ENCODE measurements at regions not wholly inside any gene's neighbourhood (a gene's known extent, or its start where the extent isn't known, plus 50 kb on each side); places are given as distances from the start of the nearest gene placed in this dataset.
A peak's percentile ranks its signal among the peaks of the same experiment; 100 is the strongest.
"Not testable (repeated sequence)": the region's sequence is repeated elsewhere in the genome, so short reads cannot be mapped to it uniquely, and the experiment has no call there.

DNA sequence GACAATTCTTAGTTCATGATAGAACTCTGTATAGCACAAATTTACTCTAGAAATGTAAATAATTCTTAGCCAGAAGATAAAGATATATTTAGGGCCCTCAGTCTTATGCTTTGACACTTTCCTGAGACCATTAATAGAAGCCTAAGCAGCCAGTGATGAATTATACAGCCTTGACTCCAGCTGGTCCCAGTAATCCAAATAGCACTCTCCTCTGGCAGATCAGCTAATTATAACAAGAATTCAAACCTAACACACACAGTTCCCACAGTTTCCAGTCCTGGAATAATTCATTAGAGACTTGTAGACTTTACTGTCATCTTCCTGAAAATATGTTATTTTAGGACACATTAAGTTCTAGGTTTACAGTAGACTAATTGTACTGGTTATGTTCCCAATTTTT, 50.4 kb downstream of the SHOC1 start:
- DNase-seq = no peak

DNA sequence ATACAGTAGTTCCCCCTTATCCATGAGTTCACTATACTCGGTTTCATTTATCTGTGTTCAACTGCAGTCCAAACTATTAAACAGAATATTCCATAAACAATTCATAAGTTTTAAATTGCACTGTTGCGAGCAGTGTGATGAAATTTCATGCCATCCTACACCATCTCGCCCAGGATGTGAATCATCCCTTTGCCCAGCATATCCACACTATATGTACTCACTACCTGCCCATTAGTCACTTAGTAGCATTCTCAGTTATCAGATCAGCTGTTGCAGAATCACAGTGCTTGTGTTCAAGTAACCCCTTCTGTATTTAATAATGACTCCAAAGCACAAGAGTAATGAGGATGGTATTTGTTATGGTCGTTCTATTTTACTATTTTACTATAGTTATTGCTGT, 51.5 kb downstream of the SHOC1 start:
- peak; percentile 47 for DNase-seq

DNA sequence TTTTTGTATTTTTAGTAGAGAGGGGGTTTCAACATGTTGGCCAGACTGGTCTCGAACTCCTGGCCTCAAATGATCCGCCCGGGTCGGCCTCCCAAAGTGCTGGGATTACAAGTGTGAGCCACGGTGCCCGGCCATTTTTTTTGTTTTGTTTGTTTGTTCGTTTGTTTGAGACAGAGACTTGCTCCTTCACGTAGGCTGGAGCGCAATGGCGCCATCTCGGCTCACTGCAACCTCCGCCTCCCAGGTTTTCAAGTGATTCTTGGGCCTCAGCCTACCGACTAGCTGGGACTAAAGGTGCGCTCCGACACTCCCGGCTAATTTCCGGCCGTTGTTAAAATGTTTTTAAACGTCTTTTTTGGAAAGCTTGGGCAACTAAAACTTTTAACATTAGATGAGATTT, 54.0 kb downstream of the SHOC1 start:
- DNase-seq = no peak

DNA sequence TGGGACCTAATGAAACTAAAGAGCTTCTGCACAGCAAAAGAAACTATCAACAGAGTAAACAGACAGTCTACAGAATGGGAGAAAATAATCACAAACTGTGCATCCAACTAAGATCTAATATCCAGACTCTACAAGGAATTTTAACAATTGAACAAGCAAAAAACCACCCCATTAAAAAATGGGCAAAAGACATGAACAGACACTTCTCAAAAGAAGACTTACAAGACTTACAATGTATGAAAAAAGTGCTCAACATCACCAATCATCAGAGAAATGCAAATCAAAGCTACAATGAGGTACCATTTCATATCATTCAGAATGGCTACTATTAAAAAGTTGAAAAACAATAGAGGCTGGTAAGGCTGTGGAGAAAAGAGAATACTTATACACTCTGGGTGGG, 58.0 kb downstream of the SHOC1 start:
- DNase-seq = no peak

DNA sequence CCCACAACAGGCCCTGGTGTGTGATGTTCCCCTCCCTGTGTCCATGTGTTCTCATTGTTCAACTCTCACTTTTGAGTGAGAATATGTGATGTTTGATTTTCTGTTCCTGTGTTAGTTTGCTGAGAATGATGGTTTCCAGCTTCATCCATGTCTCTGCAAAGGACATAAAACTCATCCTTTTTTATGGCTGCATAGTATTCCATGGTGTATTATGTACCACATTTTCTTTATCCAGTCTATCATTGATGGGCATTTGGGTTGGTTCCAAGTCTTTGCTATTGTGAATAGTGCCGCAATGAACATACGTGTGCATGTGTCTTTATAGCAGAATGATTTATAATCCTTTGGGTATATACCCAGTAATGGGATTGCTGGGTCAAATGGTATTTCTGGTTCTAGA, 59.4 kb downstream of the SHOC1 start:
- DNase-seq = not testable (repeated sequence)

DNA sequence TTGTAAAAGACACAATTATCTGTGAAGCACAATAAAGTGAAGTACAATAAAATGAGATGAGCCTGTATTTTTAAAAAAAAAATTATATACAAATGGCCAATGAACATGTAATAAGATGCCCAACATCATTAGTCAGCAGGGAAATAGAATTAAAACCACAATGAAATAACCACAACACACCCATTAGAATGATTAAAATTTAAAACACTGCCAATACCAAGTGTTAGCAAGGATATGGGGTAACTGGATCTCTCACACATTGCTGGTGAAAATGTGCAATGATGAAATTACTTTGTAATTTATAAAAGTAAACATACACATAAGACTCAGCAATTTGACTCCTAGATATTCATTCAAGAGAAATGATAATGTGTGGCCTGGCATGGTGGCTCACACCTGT, 62.8 kb downstream of the SHOC1 start:
- DNase-seq = no peak

DNA sequence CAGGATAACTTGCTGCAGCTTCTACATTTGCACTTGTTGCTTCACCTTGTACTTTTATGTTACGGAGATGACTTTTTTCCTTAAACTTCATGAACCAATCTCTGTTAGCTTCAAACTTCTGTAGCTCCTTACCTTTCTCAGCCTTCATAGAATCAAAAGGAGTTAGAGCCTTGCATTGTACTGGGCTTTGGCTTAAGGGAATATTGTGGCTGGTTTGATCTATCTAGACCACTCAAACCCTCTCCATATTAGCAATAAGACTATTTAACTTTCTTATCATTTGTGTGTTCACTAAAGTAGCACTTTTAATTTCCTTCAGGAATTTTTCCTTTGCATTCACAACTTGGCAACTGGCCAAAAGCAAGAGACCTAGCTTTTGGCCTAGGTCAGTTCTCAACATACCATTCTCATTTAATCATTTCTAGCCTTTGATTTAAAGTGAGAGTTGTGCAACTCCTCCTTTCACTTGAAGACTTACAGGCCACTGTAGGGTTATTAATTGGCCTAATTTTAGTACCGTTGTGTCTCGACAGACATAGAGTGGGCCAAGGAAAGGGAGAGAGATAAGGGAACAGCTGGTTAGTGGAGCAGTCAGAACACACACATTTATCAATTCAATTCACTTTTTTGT, 63.7 kb downstream of the SHOC1 start:
- DNase-seq = no peak

DNA sequence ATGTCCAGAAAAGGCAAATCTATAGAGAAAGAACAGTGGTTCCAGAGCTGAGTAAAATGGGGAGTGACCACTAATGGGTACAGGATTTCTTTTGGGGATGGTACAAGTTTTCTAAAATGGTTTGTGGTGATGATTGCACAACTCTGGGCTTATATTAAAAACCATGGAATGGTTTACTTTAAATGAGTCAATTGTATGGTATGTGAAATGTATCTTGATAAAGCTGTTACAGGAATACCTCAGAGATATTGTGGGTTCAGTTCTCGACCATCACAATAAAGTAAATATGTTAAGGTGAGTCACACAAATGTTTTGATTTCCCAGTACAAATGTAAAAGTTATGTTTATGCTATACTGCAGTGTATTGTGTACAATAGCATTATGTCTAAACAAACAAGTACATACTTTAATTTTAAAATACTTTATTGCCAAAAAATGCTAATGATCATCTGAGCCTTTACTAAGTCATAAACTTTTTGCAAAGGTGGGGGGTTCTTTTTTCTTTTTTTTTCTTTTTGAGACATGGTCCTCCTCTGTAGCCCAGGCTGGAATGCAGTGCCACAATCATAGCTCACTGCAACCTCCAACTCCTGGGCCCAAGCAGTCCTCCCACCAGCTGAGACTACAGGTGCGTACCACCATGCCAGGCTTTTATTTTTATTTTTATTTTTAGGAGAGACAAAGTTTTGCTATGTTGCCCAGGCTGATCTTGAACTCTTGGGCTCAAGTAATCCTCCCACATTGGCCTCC, 65.9 kb downstream of the SHOC1 start:
- peak; percentile 59 for DNase-seq

DNA sequence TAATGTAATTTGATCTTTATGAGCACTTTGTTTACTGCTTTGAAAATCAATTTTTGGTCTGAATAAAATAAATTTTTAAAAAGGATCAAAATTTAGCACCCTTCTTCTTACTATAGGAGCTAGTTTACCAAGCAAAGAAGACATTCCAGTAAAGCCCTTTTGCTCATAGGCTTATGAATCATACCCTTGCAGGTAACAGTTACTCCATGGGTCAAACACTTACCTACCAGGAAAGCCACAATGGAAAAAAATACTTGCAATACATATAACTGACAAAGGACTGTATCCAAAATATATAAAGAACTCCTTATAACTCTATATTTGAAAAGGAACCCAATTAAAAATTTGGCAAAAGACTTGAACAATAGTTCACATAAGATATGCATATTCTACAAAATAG, 66.6 kb downstream of the SHOC1 start:
- DNase-seq = no peak

DNA sequence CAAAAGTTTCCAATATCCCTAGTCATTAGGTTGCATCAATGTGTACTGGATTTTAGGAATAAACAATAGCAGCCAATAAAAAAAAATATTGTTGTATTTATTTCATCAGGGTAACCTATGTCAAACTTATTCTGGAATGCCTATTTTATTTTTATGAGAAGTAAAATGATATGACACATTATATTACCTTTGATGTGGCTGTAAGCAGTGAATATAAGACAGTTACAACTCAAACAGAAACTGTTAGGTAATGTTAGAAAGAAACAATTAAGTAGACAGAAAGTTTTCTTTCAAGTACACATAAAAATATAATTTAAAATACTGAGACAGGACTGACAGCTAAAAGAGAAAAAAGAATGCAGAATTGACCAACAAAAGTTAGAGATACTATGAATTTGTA, 65.5 kb downstream of the GNG10 start:
- no peak for DNase-seq

DNA sequence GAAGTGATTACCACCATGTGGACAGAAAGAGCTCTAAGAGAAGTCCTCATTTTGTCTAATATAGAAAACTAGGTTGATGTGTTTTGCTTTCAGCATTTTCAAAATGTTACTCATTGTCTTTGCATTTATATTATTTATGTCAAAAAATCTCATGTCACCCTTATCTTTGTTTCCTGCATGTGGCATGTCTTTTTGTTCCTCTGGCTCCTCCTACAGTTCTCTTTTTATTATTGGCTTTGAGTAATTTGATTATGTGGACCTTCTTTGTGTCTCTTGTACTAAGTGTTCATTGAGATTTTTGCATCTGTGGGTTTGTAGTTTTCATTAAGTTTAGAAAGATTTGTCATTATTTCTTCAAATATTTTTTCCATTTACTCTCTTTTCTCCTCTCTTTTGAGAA, 58.8 kb downstream of the GNG10 start:
- no peak for DNase-seq
